GM12878 (cell line): ENCODE measurements at regions not wholly inside any gene's neighbourhood (a gene's known extent, or its start where the extent isn't known, plus 50 kb on each side); places are given as distances from the start of the nearest gene placed in this dataset.

Experiments
- ATAC-seq: fragments of 200-7000 bp; cut with Tn5 transposase; 3 replicates; pipeline ENCODE4 v1.9.1; 2020; ENCODE audit warnings: mild to moderate bottlenecking, moderate library complexity
- BruUV-seq: library from RNA; stranded (reverse); fragments of 400-500 nt; replicated peaks from 2 replicates; lab custom pipeline; 2021; lab: Mats Ljungman, UMichigan
- CTCF ChIA-PET: fragments of 300-600 bp; sonication (Branson Sonifier 250); formaldehyde crosslinking; extraction: SDS; loops from one replicate; lab custom pipeline; 2021; ENCODE audit warnings: inconsistent platforms; lab: Yijun Ruan, JAX
- POLR2A ChIA-PET: fragments of 350-600 bp; formaldehyde crosslinking; extraction: SDS; loops from one replicate; lab custom pipeline; 2021; ENCODE audit warnings: inconsistent platforms; lab: Charles Lee
- RAD21 ChIA-PET: fragments of 300-600 bp; sonication (Branson Sonifier 250); formaldehyde crosslinking; loops from one replicate; lab custom pipeline; 2023; ENCODE audit warnings: antibody characterized with exemption; ENCODE audit not compliant: unreplicated experiment; lab: Charles Lee
- SMC1A ChIA-PET: fragments of 300-600 bp; sonication (Branson Sonifier 250); formaldehyde crosslinking; loops from one replicate; lab custom pipeline; 2023; ENCODE audit not compliant: unreplicated experiment, uncharacterized antibody; lab: Charles Lee
- DNase-seq: peaks from one replicate; pipeline ENCODE4 v3.0.0-alpha.2; 2011; ENCODE audit warnings: low read depth, low spot score
- FAIRE-seq: peaks from 3 replicates; lab custom pipeline; 2011; peaks lifted over from hg19 to GRCh38; lab: Jason Lieb, UNC
- H2AFZ ChIP-seq: 2 replicates; pipeline ENCODE4 v1.6.0; 2011; ENCODE audit warnings: low read depth, low read length, control low read depth; ENCODE audit not compliant: control insufficient read depth
- H3K27ac ChIP-seq: 2 replicates; pipeline ENCODE4 v1.5.1; 2011; ENCODE audit warnings: control low read depth; ENCODE audit not compliant: control insufficient read depth, insufficient read depth
- H3K27me3 ChIP-seq, 2 experiments: replicated peaks in 1 of 2; 2 replicates each; pipeline versions ENCODE4 v1.6.0 to v1.6.1; 2011; ENCODE audit warnings: low read length in 1 of 2; ENCODE audit not compliant: control insufficient read depth in 2 of 2, insufficient read depth in 2 of 2
- H3K36me3 ChIP-seq, 2 experiments: 2 replicates each; pipeline ENCODE4 v1.5.1; 2011; ENCODE audit warnings: low read length in 1 of 2; ENCODE audit not compliant: control insufficient read depth in 2 of 2, insufficient read depth in 2 of 2
- H3K4me1 ChIP-seq: 2 replicates; pipeline ENCODE4 v1.6.1; 2011; ENCODE audit warnings: mild to moderate bottlenecking, low read length, moderate library complexity, mixed read lengths; ENCODE audit not compliant: control insufficient read depth, insufficient read depth
- H3K4me2 ChIP-seq: 2 replicates; pipeline ENCODE4 v1.6.0; 2011; ENCODE audit warnings: control low read depth; ENCODE audit not compliant: control insufficient read depth, insufficient read depth
- H3K4me3 ChIP-seq: fragments of 200-600 bp; sonication (generic); 2 replicates; pipeline ENCODE4 v1.5.1; 2016
- H3K79me2 ChIP-seq: 2 replicates; pipeline ENCODE4 v1.6.0; 2011; ENCODE audit warnings: low read length; ENCODE audit not compliant: control insufficient read depth, insufficient read depth
- H3K9ac ChIP-seq: 2 replicates; pipeline ENCODE4 v1.8.0; 2011; ENCODE audit warnings: low read length, control low read depth, mixed read lengths; ENCODE audit not compliant: control insufficient read depth, insufficient read depth
- H3K9me3 ChIP-seq: replicated peaks from 3 replicates; pipeline ENCODE4 v1.5.1; 2011; ENCODE audit warnings: mild to moderate bottlenecking, low read length; ENCODE audit not compliant: control insufficient read depth, insufficient read depth
- H4K20me1 ChIP-seq: 2 replicates; pipeline ENCODE4 v1.6.0; 2011; ENCODE audit not compliant: control insufficient read depth, insufficient read depth
- CHD2 ChIP-seq: IDR thresholded peaks from 2 replicates; pipeline ENCODE4 v1.6.1; 2011; ENCODE audit warnings: low read depth, low read length, improper control_type of control experiment, borderline replicate concordance
- HDGF ChIP-seq: fragments of 450-650 bp; IDR thresholded peaks from 2 replicates; pipeline ENCODE4 v1.6.1; 2016; ENCODE audit warnings: antibody characterized with exemption
- IKZF1 ChIP-seq: fragments of 450-650 bp; conservative IDR thresholded peaks from 2 replicates; pipeline ENCODE4 v1.6.1; 2017; ENCODE audit warnings: antibody characterized with exemption, mild to moderate bottlenecking
- STAT3 ChIP-seq: IDR thresholded peaks from 2 replicates; pipeline ENCODE4 v1.6.1; 2011; ENCODE audit warnings: low read depth, low read length, improper control_type of control experiment
- TCF3 ChIP-seq: IDR thresholded peaks from 2 replicates; pipeline ENCODE4 v1.6.1; 2012; ENCODE audit warnings: low read depth, mild to moderate bottlenecking, low read length, borderline replicate concordance; ENCODE audit not compliant: insufficient read depth
- ZNF207 ChIP-seq: fragments of 450-650 bp; IDR thresholded peaks from 2 replicates; pipeline ENCODE4 v1.6.1; 2014; ENCODE audit warnings: antibody characterized with exemption, mild to moderate bottlenecking, borderline replicate concordance
- WGBS: methylation state at CpG from one replicate; pipeline ENCODE4 v1.1.6; 2016; ENCODE audit warnings: low lambda C conversion rate; ENCODE audit not compliant: insufficient replicate concordance, insufficient coverage; ENCODE audit errors: missing lambda C conversion rate; 5-methylcytosine and 5-hydroxymethylcytosine counted together
- in situ Hi-C: fragments of 300-500 bp; cut with MboI; formaldehyde crosslinking; loops from 9 replicates; pipeline ENCODE4 v1.14.3; 2018; ENCODE audit warnings: mixed read lengths
- intact Hi-C: fragments of 100-400 bp; cut with micrococcal nuclease; formaldehyde crosslinking; loops from one replicate; pipeline ENCODE4 v1.14.2; 2022; ENCODE audit not compliant: unreplicated experiment
- TF ChIP-seq, protein P1 (sequence below): IDR thresholded peaks from 2 replicates; pipeline ENCODE4 v1.6.1; 2012; ENCODE audit warnings: low read depth, low read length, improper control_type of control experiment
- TF ChIP-seq, protein P2 (sequence below): fragments of 450-650 bp; IDR thresholded peaks from 2 replicates; pipeline ENCODE4 v1.6.1; 2018; ENCODE audit warnings: borderline replicate concordance, mild to moderate bottlenecking; ENCODE audit not compliant: partially characterized antibody
- TF ChIP-seq, protein P3 (sequence below): fragments of 450-650 bp; IDR thresholded peaks from 2 replicates; pipeline ENCODE4 v1.6.1; 2018; ENCODE audit warnings: mild to moderate bottlenecking, low read depth, moderate library complexity; ENCODE audit not compliant: partially characterized antibody

DNA sequence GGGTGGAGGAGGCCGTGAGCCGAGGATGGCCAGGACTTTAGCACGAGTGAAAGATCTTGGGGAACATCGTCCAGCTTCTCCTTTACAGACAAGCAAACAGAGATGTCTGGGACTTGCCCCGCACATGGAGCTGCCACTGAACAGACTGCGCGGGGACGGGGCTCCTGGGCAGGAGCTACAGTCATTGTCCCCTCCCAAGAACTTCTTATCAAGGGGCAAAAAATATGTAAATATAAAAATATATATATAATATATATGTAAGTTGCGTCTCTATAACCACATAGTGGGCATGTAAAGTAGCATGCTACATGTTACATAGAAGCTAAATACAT lies 245.0 kb upstream of the SALL3 start:
- no peak overlapping the region for H3K9ac ChIP-seq
- H3K36me3 ChIP-seq: no peaks in the 10 kb centered on the region
- H3K27me3 ChIP-seq: no peaks in the 10 kb centered on the region
- FAIRE-seq: no peak
- no peak for DNase-seq
- intact Hi-C loops: no loop called here
- H3K4me3 ChIP-seq: no peak overlapping the region
- no peak for ATAC-seq
- CTCF ChIA-PET: no interaction called here
- no TSS peak for BruUV-seq
- TF ChIP-seq, protein P1, sequence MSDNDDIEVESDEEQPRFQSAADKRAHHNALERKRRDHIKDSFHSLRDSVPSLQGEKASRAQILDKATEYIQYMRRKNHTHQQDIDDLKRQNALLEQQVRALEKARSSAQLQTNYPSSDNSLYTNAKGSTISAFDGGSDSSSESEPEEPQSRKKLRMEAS: no peak
- TF ChIP-seq STAT3 (no peak), HDGF (no peak), IKZF1 (no peak), TCF3 (no peak), ZNF207 (no peak), CHD2 (no peak)
- TF ChIP-seq, protein P2, sequence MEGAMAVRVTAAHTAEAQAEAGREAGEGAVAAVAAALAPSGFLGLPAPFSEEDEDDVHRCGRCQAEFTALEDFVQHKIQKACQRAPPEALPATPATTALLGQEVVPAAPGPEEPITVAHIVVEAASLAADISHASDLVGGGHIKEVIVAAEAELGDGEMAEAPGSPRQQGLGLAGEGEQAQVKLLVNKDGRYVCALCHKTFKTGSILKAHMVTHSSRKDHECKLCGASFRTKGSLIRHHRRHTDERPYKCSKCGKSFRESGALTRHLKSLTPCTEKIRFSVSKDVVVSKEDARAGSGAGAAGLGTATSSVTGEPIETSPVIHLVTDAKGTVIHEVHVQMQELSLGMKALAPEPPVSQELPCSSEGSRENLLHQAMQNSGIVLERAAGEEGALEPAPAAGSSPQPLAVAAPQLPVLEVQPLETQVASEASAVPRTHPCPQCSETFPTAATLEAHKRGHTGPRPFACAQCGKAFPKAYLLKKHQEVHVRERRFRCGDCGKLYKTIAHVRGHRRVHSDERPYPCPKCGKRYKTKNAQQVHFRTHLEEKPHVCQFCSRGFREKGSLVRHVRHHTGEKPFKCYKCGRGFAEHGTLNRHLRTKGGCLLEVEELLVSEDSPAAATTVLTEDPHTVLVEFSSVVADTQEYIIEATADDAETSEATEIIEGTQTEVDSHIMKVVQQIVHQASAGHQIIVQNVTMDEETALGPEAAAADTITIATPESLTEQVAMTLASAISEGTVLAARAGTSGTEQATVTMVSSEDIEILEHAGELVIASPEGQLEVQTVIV: no peak
- TF ChIP-seq, protein P3, sequence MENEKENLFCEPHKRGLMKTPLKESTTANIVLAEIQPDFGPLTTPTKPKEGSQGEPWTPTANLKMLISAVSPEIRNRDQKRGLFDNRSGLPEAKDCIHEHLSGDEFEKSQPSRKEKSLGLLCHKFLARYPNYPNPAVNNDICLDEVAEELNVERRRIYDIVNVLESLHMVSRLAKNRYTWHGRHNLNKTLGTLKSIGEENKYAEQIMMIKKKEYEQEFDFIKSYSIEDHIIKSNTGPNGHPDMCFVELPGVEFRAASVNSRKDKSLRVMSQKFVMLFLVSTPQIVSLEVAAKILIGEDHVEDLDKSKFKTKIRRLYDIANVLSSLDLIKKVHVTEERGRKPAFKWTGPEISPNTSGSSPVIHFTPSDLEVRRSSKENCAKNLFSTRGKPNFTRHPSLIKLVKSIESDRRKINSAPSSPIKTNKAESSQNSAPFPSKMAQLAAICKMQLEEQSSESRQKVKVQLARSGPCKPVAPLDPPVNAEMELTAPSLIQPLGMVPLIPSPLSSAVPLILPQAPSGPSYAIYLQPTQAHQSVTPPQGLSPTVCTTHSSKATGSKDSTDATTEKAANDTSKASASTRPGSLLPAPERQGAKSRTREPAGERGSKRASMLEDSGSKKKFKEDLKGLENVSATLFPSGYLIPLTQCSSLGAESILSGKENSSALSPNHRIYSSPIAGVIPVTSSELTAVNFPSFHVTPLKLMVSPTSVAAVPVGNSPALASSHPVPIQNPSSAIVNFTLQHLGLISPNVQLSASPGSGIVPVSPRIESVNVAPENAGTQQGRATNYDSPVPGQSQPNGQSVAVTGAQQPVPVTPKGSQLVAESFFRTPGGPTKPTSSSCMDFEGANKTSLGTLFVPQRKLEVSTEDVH: no peak
- TF ChIP-seq, all 136 proteins: peak for 0
- in situ Hi-C loops: no loop called here
- Histone ChIP-seq H3K9me3 (no peaks in the 10 kb centered on the region; the same call in 2 of the 3 replicates), H3K79me2 (no peaks in the 10 kb centered on the region), H2AFZ (no peak overlapping the region), H3K4me1 (no peaks in the 10 kb centered on the region), H3K4me2 (no peak overlapping the region), H3K27ac (no peak overlapping the region), H4K20me1 (no peaks in the 10 kb centered on the region)
- 61% methylated on average over 9 of the region's 9 CpGs for WGBS
- SMC1A ChIA-PET: no interaction called here
- RAD21 ChIA-PET: no interaction called here
- POLR2A ChIA-PET: no interaction called here
